Esophagus muscularis mucosa (tissue), 2 donors: ENCODE measurements at regions not wholly inside any gene's neighbourhood (a gene's known extent, or its start where the extent isn't known, plus 50 kb on each side); places are given as distances from the start of the nearest gene placed in this dataset.
"Not testable (repeated sequence)": the region's sequence is repeated elsewhere in the genome, so short reads cannot be mapped to it uniquely, and the experiment has no call there.

ENCODE experiments used
- POLR2A ChIP-seq: fragments of 450-650 bp; IDR thresholded peaks from one replicate; pipeline ENCODE4 v1.6.1; 2017; ENCODE audit warnings: antibody characterized with exemption, moderate library complexity, mild to moderate bottlenecking, low read depth
- POLR2AphosphoS5 ChIP-seq, 2 donors: sonication (generic); formaldehyde crosslinking; IDR thresholded peaks; one replicate each; pipeline ENCODE4 v1.6.1; 2017; ENCODE audit warnings: antibody characterized with exemption in 2 of 2

GRCh38 chr9:67410606-67411220 lies 418.4 kb upstream of the SPATA31A3 start:
- not testable (repeated sequence) for TF ChIP-seq POLR2AphosphoS5 (IDR thresholded peaks at IDR 0.05); POLR2A
